ENCODE measurements at regions not wholly inside any gene's neighbourhood (a gene's known extent, or its start where the extent isn't known, plus 50 kb on each side); places are given as distances from the start of the nearest gene placed in this dataset.
"Not testable (repeated sequence)": the region's sequence is repeated elsewhere in the genome, so short reads cannot be mapped to it uniquely, and the experiment has no call there.

DNA sequence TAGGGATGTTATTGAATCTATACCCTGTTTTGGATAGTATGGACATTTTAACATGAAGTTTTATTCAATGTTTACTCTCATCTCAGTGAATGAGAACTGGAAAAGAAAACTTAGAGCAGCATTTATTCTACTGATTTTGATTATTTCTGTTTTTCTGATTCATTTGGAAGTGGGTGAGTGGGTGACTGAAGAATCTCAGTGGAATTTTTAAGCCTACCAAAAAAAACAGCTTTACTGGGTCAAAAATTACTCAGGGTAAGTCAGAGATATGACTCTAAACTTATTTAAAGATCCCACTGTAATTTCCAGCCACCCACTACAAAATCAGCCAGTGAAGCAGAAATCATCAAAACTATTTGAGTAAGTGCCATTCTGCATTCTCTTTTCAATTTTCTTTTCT is 942.6 kb upstream of the ADAMTS5 start:
- TF ChIP-seq, protein P1, sequence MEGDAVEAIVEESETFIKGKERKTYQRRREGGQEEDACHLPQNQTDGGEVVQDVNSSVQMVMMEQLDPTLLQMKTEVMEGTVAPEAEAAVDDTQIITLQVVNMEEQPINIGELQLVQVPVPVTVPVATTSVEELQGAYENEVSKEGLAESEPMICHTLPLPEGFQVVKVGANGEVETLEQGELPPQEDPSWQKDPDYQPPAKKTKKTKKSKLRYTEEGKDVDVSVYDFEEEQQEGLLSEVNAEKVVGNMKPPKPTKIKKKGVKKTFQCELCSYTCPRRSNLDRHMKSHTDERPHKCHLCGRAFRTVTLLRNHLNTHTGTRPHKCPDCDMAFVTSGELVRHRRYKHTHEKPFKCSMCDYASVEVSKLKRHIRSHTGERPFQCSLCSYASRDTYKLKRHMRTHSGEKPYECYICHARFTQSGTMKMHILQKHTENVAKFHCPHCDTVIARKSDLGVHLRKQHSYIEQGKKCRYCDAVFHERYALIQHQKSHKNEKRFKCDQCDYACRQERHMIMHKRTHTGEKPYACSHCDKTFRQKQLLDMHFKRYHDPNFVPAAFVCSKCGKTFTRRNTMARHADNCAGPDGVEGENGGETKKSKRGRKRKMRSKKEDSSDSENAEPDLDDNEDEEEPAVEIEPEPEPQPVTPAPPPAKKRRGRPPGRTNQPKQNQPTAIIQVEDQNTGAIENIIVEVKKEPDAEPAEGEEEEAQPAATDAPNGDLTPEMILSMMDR (IDR thresholded peaks at IDR 0.05): not testable (repeated sequence)
- not testable (repeated sequence) for TF ChIP-seq POLR2A, POLR2AphosphoS5 (IDR thresholded peaks at IDR 0.05)
